Stimulated activated naive CD8-positive, alpha-beta T cell treated with anti-CD3 and anti-CD28 coated beads, Interleukin-15, amount 100 ng/mL, for 72 hours (primary cell): ENCODE measurements at regions not wholly inside any gene's neighbourhood (a gene's known extent, or its start where the extent isn't known, plus 50 kb on each side); places are given as distances from the start of the nearest gene placed in this dataset.

ENCODE experiments used
- ATAC-seq: fragments of 150-1000 bp; cut with Tn5 transposase; 2 replicates; pipeline ENCODE4 v1.10.0; 2021; ENCODE audit warnings: mild to moderate bottlenecking, moderate library complexity
- DNase-seq, 2 donors: peaks; one replicate each; pipeline ENCODE4 v3.0.0; 2021 to 2022
- H3K27ac Mint-ChIP-seq, 2 donors: one replicate each; pipeline ENCODE4 v1.8.0; 2022; ENCODE audit warnings: mild to moderate bottlenecking in 2 of 2, mixed read lengths in 2 of 2, moderate library complexity in 2 of 2
- H3K27me3 Mint-ChIP-seq: one replicate; pipeline ENCODE4 v1.8.0; 2022; ENCODE audit warnings: mixed read lengths
- H3K4me1 Mint-ChIP-seq: one replicate; pipeline ENCODE4 v1.8.0; 2022; ENCODE audit warnings: mild to moderate bottlenecking, mixed read lengths
- H3K4me3 Mint-ChIP-seq, 2 donors: one replicate each; pipeline ENCODE4 v1.8.0; 2022; ENCODE audit warnings: mild to moderate bottlenecking in 2 of 2, mixed read lengths in 2 of 2, moderate library complexity in 1 of 2
- H3K9me3 Mint-ChIP-seq, 2 donors: one replicate each; pipeline ENCODE4 v1.8.0; 2022; ENCODE audit warnings: mixed read lengths in 2 of 2

DNA sequence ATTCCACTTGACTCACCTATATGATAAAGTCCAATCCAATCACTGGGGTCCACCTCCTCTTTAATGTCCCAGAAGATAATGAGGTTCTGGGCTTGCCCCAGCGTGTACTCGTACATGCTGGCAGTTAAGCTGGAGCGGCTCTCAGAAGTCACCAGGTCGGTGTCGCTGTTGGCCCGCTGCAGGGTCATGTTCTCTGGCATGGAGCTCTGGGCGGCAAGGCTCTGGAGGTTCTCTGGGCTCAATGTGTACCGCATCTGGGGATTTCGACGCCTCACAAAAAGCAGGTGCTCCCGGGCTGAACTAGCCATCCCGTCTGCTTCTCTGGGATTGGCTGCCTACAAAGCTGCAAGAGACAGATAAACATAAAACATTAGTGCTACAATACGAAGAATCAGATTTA, 206.4 kb upstream of the CCDC150 start:
- H3K27me3 Mint-ChIP-seq = peaks cover 17% of the 10 kb centered on the region
- H3K4me1 Mint-ChIP-seq = no peaks in the 10 kb centered on the region
- H3K27ac Mint-ChIP-seq = no peak overlapping the region
- no peak overlapping the region for H3K4me3 Mint-ChIP-seq
- ATAC-seq (no peak), DNase-seq (no peak)
- H3K9me3 Mint-ChIP-seq = no peaks in the 10 kb centered on the region

DNA sequence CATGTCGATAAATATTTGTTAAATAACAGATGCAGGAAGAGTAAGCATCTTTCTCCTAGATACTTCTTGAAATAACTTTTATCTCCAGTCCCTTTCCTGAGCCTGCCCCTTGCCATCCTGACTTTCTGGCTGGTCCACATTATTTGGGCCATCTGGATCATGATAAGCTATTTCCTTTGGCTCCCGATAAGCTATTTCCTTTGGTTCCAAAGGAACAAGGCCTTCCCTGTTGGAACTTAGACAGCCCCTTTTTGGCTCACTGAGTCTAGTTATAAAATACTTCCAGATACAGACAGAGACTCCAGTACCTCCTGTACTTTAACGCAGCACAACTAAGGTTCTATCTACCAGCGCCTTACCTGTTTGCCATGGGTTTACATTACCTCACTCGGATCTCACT, 205.3 kb upstream of the CCDC150 start:
- peaks cover 17% of the 10 kb centered on the region for H3K27me3 Mint-ChIP-seq
- H3K4me3 Mint-ChIP-seq = no peak overlapping the region
- H3K27ac Mint-ChIP-seq = no peak overlapping the region
- DNase-seq (no peak), ATAC-seq (no peak)
- H3K9me3 Mint-ChIP-seq = no peaks in the 10 kb centered on the region
- H3K4me1 Mint-ChIP-seq = no peaks in the 10 kb centered on the region

DNA sequence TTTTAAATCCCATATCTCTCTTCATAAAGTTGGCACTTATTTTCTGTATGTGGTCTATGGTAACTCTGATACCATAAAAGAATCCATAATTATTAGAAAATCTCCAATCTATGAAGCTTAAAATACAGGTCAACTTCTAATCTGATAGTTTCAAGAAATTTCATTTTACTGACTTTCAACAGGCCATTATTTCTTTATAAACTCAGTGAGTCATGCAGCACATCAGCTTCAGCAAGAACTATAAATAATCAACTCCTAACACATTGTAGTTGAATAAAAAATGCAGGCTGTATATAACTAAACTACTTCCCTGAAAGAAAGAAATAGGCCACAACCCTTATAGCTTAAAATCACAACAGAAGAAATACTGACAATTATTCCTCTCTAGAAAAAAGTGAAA, 204.3 kb upstream of the CCDC150 start:
- no peak for ATAC-seq
- Mint-ChIP-seq H3K27ac (no peak overlapping the region), H3K4me1 (no peaks in the 10 kb centered on the region), H3K4me3 (no peak overlapping the region), H3K27me3 (peaks cover 8% of the 10 kb centered on the region), H3K9me3 (no peaks in the 10 kb centered on the region)
- DNase-seq = no peak

DNA sequence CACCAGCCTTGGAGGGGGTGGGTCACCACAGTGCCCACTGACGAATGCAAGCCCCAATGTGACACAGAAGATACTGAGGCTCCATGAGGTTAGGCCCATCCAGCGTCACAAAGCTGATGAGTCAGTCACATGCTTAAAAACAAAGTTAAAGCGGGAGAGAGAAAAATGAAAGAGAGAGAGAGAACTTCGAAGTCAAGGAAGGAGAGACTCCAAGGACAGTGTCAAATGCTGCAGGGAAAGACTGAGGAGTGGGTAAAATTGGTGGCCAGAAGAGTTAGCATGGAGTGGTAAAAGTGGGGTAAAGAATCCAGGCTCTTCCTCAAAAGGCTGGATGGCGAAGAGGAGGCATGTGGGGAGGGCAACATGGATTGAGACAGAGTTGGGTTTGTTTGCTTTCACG, 201.9 kb upstream of the CCDC150 start:
- Mint-ChIP-seq H3K4me3 (no peak overlapping the region), H3K27ac (no peak overlapping the region), H3K9me3 (no peaks in the 10 kb centered on the region), H3K27me3 (no peaks in the 10 kb centered on the region), H3K4me1 (no peaks in the 10 kb centered on the region)
- ATAC-seq (no peak), DNase-seq (no peak)

DNA sequence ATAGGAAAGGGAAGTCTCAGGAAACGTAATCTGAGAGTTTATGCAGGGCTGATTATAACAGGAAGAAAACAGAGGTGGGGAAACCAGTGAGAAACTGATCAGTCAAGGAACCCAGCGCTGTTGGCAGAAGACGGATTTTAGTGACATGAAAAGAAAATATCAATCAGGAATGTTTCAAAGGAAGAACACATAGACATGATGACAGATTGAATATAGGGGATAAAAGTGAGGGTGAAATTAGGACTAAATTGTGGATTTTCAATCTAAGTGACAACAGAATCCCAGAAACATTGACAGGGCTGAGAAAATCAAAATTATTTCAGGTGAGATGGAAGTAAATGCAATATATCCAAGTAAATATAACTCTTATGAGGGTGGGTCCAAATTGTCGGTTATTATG, 199.8 kb upstream of the CCDC150 start:
- no peak overlapping the region for H3K27ac Mint-ChIP-seq
- H3K27me3 Mint-ChIP-seq = no peaks in the 10 kb centered on the region
- no peaks in the 10 kb centered on the region for H3K9me3 Mint-ChIP-seq
- no peak for DNase-seq
- H3K4me3 Mint-ChIP-seq = no peak overlapping the region
- no peak for ATAC-seq
- no peaks in the 10 kb centered on the region for H3K4me1 Mint-ChIP-seq

DNA sequence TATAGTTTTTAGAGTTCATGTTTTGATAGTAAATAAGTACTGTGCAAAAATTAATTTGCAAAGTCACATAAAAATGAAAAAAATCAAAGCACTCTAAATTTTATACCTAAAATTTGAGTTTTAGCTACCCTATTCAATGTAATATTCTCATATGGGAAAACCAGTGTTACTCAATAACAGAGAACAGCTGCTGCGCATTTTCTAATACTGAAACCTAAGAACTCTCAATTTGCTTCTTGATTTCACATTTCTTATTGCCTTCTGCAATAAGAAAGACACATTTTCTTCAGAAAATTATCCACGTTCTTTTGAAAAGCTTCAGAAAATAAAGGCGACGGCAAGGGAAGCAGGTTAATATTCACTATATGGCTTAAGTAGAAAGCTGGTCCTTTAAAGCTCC, 199.1 kb upstream of the CCDC150 start:
- no peak overlapping the region for H3K27ac Mint-ChIP-seq
- no peak overlapping the region for H3K4me3 Mint-ChIP-seq
- no peak for DNase-seq
- H3K4me1 Mint-ChIP-seq = no peaks in the 10 kb centered on the region
- no peak for ATAC-seq
- no peaks in the 10 kb centered on the region for H3K9me3 Mint-ChIP-seq
- no peaks in the 10 kb centered on the region for H3K27me3 Mint-ChIP-seq

DNA sequence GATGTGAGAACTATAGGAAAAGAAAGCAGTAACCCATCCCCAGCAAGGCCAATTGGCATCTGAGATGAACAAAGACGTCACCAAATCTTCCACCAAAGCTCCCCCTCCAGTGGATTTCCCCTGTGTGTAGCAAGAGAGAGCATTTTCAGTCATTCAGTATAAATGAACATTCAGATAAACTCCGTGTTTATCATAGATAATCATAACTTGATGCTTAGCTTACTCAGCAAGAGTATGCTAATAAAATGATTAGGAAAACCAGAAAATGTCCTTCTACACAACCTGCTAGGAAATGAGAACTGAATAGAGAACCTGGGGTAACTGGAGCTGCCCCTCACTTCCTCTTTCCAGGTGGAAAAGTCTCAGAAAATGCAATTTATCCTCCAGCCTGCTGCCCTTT, 198.0 kb upstream of the CCDC150 start:
- no peaks in the 10 kb centered on the region for H3K27me3 Mint-ChIP-seq
- no peak for DNase-seq
- no peak for ATAC-seq
- no peaks in the 10 kb centered on the region for H3K4me1 Mint-ChIP-seq
- no peak overlapping the region for H3K4me3 Mint-ChIP-seq
- H3K9me3 Mint-ChIP-seq = no peaks in the 10 kb centered on the region
- H3K27ac Mint-ChIP-seq = no peak overlapping the region

DNA sequence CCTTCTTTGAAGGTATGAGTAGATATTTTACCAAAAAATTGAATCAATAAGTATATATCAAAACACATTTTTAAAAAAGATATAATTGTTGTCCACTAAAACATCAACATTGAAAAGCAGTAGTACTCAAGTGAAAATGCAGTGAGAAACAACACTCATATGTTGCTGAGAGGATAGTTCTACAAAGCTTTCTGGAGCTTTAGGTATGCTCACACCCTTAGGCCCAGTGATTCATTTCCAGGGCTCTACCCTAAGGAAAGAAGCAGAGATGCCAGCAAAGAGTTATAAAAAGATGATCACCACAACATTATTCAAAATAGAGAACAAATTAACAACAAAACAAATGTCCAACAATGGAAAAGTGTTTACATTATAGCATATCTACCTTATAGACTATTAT, 197.3 kb upstream of the CCDC150 start:
- Mint-ChIP-seq H3K27me3 (no peaks in the 10 kb centered on the region), H3K9me3 (no peaks in the 10 kb centered on the region), H3K4me1 (no peaks in the 10 kb centered on the region), H3K4me3 (no peak overlapping the region), H3K27ac (no peak overlapping the region)
- ATAC-seq (no peak), DNase-seq (no peak)

DNA sequence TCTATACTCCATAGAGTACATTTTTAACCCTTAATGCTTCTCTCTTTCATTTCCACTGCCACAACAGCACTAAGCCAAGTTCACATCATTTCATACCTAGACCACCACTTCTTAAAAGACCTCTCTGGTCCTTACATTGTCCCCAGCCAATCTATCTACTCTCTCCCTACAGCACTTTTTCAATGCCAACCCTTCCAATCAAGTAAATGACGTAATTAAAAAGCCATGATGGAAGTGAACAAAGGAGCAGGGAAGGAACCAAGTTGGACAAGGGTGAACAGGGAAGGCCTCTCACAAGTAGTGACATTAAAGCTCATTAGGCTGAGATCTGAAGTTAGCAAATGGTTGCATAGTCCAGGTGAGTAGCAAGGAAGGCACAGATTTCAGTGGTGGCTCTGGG, 195.1 kb upstream of the CCDC150 start:
- Mint-ChIP-seq H3K27me3 (no peaks in the 10 kb centered on the region), H3K4me1 (no peaks in the 10 kb centered on the region), H3K27ac (no peak overlapping the region), H3K4me3 (no peak overlapping the region), H3K9me3 (no peaks in the 10 kb centered on the region)
- ATAC-seq (no peak), DNase-seq (no peak)

DNA sequence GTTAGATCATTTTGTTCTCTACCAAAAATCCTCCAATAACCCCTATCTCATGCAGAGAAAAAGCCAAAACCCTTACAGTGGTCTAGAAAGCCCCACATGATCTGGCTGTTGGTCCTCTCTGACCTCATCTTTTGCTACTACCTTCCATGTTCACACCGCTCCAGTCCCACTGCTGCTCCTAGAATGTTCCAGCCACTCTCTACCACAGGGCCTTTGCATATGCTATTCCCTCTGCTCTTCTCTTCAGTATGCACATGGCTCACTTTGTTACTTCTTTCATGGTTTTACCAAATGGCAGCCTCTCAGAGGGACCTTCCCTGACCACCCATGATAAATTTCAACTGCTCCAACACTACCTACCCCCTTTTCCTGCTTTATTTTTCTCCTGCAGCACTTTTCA, 193.5 kb upstream of the CCDC150 start:
- DNase-seq (no peak), ATAC-seq (no peak)
- no peaks in the 10 kb centered on the region for H3K27me3 Mint-ChIP-seq
- H3K27ac Mint-ChIP-seq = no peak overlapping the region
- no peak overlapping the region for H3K4me3 Mint-ChIP-seq
- H3K4me1 Mint-ChIP-seq = no peaks in the 10 kb centered on the region
- H3K9me3 Mint-ChIP-seq = no peaks in the 10 kb centered on the region

DNA sequence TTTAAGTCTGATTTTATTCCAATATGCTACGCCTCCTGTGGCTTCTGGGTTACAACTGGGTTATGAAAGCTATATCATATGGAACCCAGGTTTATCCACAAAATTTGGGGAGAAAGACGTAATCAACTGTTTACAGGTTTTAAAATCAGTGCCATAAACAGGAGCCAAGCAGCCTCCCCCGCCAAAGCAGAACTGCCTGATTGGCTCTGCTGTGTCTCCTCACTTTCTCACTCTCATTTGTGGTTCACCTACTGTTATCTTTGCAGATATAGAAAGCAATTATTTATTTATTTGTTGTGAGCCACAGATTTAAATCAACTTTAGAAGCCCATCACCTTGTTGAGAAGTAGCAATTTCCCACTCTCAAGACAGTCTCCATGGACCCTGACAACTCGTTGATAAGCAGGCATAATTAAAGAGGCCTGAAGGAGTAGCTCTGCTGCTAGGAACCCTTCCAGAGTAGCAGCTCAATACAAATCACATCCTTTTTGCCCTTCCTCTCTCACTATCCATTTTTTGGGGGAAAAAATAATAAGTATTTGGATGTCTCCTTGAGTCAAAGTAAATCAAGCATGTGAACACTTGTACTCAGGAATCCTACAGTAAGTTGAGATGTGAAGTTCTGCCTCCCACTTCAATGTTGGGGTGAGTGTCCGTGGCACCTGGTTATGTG, 191.0 kb upstream of the CCDC150 start:
- Mint-ChIP-seq H3K27ac (no peak overlapping the region), H3K9me3 (no peaks in the 10 kb centered on the region), H3K4me1 (no peaks in the 10 kb centered on the region), H3K27me3 (no peaks in the 10 kb centered on the region), H3K4me3 (no peak overlapping the region)
- no peak for ATAC-seq
- no peak for DNase-seq

DNA sequence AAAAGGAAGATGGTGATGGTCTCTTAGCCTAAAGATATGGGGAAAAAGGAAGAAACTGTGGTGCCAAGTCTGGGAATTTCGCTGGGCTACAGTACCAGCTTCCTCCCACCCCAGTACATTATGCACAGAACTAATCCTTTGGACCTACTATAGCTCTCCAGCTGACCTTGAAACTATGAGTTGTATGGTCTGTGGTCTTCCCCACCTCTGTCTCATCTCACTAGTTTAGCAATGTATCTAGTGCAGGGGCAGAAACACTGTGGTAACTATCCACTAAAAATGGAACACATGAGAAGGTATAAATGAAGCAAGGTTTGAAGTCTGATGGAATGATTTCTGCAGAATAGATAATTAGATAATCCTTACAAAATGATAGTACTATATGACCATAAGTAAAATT, 190.4 kb upstream of the CCDC150 start:
- H3K4me1 Mint-ChIP-seq = no peaks in the 10 kb centered on the region
- DNase-seq (no peak), ATAC-seq (no peak)
- no peak overlapping the region for H3K4me3 Mint-ChIP-seq
- H3K9me3 Mint-ChIP-seq = no peaks in the 10 kb centered on the region
- H3K27ac Mint-ChIP-seq = no peak overlapping the region
- no peaks in the 10 kb centered on the region for H3K27me3 Mint-ChIP-seq

DNA sequence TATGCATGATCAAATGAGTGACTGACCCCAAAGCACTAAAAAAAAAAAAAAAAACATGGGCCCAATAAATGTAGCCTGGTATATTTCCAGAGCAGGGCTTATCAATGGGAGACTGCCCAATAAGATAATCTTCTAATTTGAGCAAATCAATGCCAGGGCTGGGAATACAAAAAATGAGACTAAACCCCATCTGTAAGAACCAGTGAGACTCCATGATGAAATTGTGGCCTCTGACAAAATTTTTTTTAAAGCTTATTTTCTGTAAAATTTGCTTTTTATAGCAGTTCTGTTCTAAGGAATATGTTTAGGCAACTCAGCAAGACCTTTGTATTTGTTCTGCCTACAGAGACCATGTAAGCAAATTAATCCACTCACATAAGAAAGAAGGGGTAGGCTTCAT, 186.8 kb upstream of the CCDC150 start:
- ATAC-seq (no peak), DNase-seq (no peak)
- Mint-ChIP-seq H3K4me3 (no peak overlapping the region), H3K27me3 (peaks cover 20% of the 10 kb centered on the region), H3K27ac (no peak overlapping the region), H3K9me3 (no peaks in the 10 kb centered on the region), H3K4me1 (no peaks in the 10 kb centered on the region)

DNA sequence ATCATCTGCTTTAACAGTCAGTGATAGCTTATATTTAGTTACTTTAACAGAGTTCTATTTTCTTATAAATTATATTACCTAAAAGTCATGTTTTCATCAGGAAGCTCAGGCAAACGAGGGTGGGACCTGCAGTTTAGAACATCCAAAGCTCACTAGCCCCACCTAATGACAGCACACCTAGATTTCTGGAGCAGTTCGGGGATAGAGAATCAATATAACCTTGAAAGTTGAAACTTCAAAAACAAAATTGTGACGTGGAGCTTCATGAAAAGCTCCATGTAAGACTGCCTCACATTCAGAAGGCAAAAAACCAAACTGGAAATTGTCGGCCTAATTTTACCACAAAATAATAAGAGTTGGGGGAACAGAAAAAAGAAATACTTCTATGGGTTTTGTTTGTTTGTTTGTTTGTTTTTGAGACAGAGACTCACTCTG, 185.9 kb upstream of the CCDC150 start:
- H3K27me3 Mint-ChIP-seq = peaks cover 29% of the 10 kb centered on the region
- no peak overlapping the region for H3K4me3 Mint-ChIP-seq
- no peaks in the 10 kb centered on the region for H3K9me3 Mint-ChIP-seq
- H3K4me1 Mint-ChIP-seq = no peaks in the 10 kb centered on the region
- ATAC-seq (peak; percentile 64), DNase-seq (peak; percentile 24 to 40)
- H3K27ac Mint-ChIP-seq = no peak overlapping the region

DNA sequence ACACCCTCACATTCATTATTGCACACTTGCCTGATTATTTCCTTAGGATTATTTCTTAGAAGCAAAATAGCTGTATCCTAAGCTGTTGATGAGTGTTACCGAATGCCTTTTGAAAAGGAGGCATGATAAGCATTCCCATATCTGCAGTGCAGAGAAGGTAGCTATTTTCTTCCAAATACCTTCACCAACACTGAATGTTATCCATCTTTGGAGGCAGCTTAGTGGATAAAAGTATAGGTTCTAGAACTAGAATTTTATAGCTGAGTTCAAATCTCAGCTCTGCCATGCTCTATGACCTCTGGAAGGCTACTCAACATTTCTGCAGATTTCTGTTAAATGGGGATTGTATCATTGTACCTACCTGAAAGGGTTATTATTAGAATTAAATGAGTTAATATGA, 185.0 kb upstream of the CCDC150 start:
- Mint-ChIP-seq H3K27ac (no peak overlapping the region), H3K4me1 (peaks cover 8% of the 10 kb centered on the region), H3K27me3 (peaks cover 37% of the 10 kb centered on the region), H3K4me3 (no peak overlapping the region), H3K9me3 (no peaks in the 10 kb centered on the region)
- DNase-seq = no peak
- no peak for ATAC-seq

DNA sequence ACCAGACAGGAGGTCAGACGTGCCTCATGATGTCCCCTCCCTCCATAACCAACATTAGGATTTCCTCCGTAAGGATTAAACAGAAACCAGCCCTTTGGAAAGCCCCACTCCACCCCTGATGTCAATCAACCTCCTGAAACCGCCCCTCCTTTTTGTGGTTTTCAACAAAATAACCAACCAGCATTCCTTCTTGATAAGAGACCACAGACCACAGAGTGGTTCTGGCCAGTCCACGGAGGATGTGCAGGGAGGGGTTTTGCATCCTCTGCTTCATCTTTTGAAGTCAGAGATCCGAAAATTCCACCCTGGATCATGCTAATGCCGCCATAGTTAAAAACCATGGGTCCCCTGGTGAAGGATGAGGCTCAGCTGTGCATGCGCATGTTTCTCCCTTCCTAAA, 180.0 kb upstream of the CCDC150 start:
- H3K4me1 Mint-ChIP-seq = peaks cover 14% of the 10 kb centered on the region
- DNase-seq (no peak), ATAC-seq (peak; percentile 26)
- no peak overlapping the region for H3K27ac Mint-ChIP-seq
- peak overlapping the region; percentile 8 to 37 for H3K4me3 Mint-ChIP-seq
- H3K9me3 Mint-ChIP-seq = peaks cover 5 to 7% of the 10 kb centered on the region in 2 donors
- H3K27me3 Mint-ChIP-seq = peaks cover 74% of the 10 kb centered on the region

DNA sequence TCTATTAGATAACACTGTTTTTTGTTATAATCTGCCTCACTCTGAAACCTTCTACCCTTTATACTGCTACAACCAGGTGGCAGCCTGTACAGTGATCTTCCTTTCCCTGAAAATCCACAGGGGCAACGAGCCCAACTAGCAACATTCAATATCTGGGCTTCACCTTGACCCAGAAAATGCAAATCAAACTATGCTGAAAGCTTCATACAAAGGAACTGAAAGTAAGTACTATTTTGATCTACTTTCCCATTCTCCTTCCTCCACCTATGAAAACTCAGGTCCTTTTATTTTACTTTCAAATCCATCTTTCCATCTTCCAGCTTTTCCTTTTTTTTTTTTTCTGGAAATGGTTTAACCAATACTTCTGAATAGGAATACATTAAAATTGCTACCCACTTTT, 175.8 kb upstream of the CCDC150 start:
- H3K9me3 Mint-ChIP-seq = peaks cover 5 to 7% of the 10 kb centered on the region in 2 donors
- H3K27me3 Mint-ChIP-seq = peaks cover 57% of the 10 kb centered on the region
- H3K4me3 Mint-ChIP-seq = no peak overlapping the region
- peaks cover 14% of the 10 kb centered on the region for H3K4me1 Mint-ChIP-seq
- H3K27ac Mint-ChIP-seq = no peak overlapping the region
- ATAC-seq (no peak), DNase-seq (no peak)
